ENCODE measurements at regions not wholly inside any gene's neighbourhood (a gene's known extent, or its start where the extent isn't known, plus 50 kb on each side); places are given as distances from the start of the nearest gene placed in this dataset.
"Not testable (repeated sequence)": the region's sequence is repeated elsewhere in the genome, so short reads cannot be mapped to it uniquely, and the experiment has no call there.

DNA sequence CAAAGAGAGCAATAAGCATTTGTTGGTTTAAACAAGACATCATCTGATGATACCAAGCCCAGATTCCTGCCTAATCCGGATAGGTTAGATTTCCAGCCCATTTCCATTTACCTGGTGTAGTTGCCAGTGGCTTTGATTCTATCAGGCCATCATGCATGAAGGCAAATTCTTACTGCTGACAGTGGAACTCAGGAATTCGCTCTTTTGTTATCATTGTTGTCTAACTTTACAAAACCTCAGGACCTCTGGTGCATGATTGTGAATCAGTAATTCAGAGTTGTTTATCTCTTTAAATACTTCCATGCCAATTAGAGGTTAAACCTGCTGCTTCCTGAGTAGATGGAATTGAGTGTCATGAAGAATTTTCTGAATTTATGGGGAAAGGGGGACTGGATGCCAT lies 76.5 kb downstream of the C9orf152 start:
- Histone ChIP-seq H3K27me3 (replicated peaks; ENCODE audit: insufficient read depth) (no peaks in the 10 kb centered on the region), H3K4me3 (no peak overlapping the region), H3K9me3 (no peaks in the 10 kb centered on the region), H3K36me3 (no peaks in the 10 kb centered on the region), H3K4me1 (replicated peaks) (no peaks in the 10 kb centered on the region), H3K27ac (no peak overlapping the region)
- DNase-seq (ENCODE audit: low spot score) = no peak
- intact Hi-C loops (cut with DNase I) = no loop called here
- no peak for TF ChIP-seq POLR2A (IDR thresholded peaks at IDR 0.05)
- TF ChIP-seq, protein P1, sequence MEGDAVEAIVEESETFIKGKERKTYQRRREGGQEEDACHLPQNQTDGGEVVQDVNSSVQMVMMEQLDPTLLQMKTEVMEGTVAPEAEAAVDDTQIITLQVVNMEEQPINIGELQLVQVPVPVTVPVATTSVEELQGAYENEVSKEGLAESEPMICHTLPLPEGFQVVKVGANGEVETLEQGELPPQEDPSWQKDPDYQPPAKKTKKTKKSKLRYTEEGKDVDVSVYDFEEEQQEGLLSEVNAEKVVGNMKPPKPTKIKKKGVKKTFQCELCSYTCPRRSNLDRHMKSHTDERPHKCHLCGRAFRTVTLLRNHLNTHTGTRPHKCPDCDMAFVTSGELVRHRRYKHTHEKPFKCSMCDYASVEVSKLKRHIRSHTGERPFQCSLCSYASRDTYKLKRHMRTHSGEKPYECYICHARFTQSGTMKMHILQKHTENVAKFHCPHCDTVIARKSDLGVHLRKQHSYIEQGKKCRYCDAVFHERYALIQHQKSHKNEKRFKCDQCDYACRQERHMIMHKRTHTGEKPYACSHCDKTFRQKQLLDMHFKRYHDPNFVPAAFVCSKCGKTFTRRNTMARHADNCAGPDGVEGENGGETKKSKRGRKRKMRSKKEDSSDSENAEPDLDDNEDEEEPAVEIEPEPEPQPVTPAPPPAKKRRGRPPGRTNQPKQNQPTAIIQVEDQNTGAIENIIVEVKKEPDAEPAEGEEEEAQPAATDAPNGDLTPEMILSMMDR (IDR thresholded peaks at IDR 0.05) = no peak
- no peak for TF ChIP-seq POLR2AphosphoS5 (IDR thresholded peaks at IDR 0.05)
- 70% methylated on average over 2 of the region's 2 CpGs for WGBS

DNA sequence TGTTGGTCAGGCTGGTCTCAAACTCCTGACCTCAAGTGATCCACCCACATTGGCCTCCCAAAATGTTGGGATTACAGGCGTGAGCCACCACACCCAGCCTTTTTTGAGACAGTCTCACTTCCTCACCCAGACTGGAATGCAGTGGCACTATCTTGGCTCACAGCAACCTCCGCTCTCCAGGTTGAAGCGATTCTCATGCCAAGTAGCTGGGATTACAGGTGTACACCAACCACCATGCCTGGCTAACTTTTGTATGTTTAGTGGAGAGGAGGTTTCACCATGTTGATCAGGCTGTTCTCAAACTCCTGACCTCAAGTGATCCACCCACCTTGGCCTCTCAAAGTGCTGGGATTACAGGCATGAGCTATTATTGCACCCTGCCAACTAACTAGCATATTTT lies 75.4 kb downstream of the C9orf152 start:
- DNase-seq (ENCODE audit: low spot score); H3K4me1 ChIP-seq (replicated peaks); H3K27ac ChIP-seq; H3K36me3 ChIP-seq; H3K4me3 ChIP-seq; intact Hi-C loops (cut with DNase I); H3K27me3 ChIP-seq (replicated peaks; ENCODE audit: insufficient read depth); H3K9me3 ChIP-seq: not testable (repeated sequence)
- 89% methylated on average over 3 of the region's 3 CpGs for WGBS

DNA sequence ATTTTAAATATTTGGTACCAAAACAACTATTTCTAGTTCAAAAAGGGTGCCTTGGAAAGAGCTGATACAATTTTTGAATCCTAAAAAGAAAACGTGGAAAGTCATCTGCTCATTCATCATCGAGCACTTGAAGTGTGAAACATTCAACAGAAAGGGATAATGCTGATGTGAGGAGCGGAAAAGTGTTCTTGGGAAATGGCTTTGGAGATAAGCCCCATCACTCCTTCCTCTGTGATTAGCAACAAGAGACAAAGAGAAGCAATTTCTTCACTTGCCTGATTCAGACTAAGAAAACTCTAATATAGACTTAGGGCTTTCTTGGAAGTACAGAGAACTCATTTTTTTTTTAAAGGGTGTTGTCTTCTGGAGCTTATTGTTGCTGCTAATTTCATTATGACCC lies 74.9 kb downstream of the C9orf152 start:
- no peaks in the 10 kb centered on the region for H3K36me3 ChIP-seq
- no peaks in the 10 kb centered on the region for H3K9me3 ChIP-seq
- H3K27ac ChIP-seq = no peak overlapping the region
- intact Hi-C loops (cut with DNase I) = no loop called here
- H3K27me3 ChIP-seq (replicated peaks; ENCODE audit: insufficient read depth) = no peaks in the 10 kb centered on the region
- WGBS = 79% methylated on average over 3 of the region's 3 CpGs
- TF ChIP-seq, protein P1 (IDR thresholded peaks at IDR 0.05) = no peak
- TF ChIP-seq POLR2AphosphoS5 (IDR thresholded peaks at IDR 0.05) (no peak), POLR2A (IDR thresholded peaks at IDR 0.05) (no peak)
- H3K4me3 ChIP-seq = no peak overlapping the region
- DNase-seq (ENCODE audit: low spot score) = no peak
- no peaks in the 10 kb centered on the region for H3K4me1 ChIP-seq (replicated peaks)

DNA sequence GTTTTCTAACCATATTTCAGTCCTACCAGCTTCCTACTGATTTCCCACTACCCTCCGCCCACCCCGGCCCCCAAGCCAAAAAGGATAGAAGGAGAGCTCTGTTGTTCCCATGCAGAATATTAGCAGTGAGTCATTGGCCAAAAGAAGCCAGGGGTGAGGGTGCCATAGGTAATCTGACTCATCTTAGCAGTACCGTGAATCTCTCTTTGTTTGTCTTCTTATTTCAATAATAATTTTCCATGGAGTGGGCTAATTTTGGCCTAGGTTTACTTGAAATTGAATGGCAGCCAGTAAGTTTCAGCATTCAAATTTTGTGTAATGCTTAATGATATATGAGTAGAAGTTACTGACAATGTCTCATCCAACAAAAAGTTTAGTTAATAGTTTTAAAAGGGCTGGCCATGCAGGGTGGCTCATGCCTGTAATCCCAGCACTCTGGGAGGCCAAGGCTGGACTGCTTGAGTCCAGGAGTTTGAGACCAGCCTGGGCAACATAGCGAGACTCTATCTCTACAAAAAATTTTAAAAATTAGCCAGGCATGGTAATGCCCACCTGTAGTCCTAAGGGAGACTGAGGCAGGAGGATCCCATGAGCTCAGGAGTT lies 74.2 kb downstream of the C9orf152 start:
- H3K36me3 ChIP-seq = no peaks in the 10 kb centered on the region
- TF ChIP-seq, protein P1 (IDR thresholded peaks at IDR 0.05) = no peak
- TF ChIP-seq POLR2A (IDR thresholded peaks at IDR 0.05) (no peak), POLR2AphosphoS5 (IDR thresholded peaks at IDR 0.05) (no peak)
- no peak overlapping the region for H3K27ac ChIP-seq
- H3K9me3 ChIP-seq = no peaks in the 10 kb centered on the region
- intact Hi-C loops (cut with DNase I) = no loop called here
- no peaks in the 10 kb centered on the region for H3K27me3 ChIP-seq (replicated peaks; ENCODE audit: insufficient read depth)
- 75% methylated on average over 4 of the region's 4 CpGs for WGBS
- H3K4me1 ChIP-seq (replicated peaks) = no peaks in the 10 kb centered on the region
- no peak overlapping the region for H3K4me3 ChIP-seq
- no peak for DNase-seq (ENCODE audit: low spot score)

DNA sequence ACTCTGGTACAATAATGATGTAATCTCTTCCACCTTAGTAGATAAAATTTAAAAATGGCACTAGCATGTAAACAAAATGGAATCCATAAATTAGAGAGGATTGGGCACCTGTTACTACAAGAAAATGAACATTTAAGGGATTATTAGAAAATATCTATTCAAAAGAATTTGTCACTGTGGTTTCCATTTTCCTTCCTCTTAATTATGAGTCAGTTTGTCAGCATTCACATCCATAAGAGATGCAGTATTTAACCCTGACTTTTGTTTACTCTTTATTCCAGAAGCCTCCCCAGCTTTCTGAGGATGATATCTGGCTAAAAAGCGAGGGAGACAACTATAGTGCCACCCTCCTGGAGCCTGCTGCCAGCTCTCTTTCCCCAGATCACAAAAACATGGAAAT lies 72.1 kb downstream of the C9orf152 start:
- WGBS = 100% methylated on average over 1 of the region's 1 CpG
- DNase-seq (ENCODE audit: low spot score) = no peak
- H3K4me1 ChIP-seq (replicated peaks) = no peaks in the 10 kb centered on the region

More for the DNA sequence above, 72.1 kb downstream of the C9orf152 start:
- no peak overlapping the region for H3K4me3 ChIP-seq
- TF ChIP-seq, protein P1 (IDR thresholded peaks at IDR 0.05) = no peak
- TF ChIP-seq POLR2AphosphoS5 (IDR thresholded peaks at IDR 0.05) (no peak), POLR2A (IDR thresholded peaks at IDR 0.05) (no peak)
- no peaks in the 10 kb centered on the region for H3K27me3 ChIP-seq (replicated peaks; ENCODE audit: insufficient read depth)
- no peak overlapping the region for H3K27ac ChIP-seq
- H3K36me3 ChIP-seq = no peaks in the 10 kb centered on the region
- intact Hi-C loops (cut with DNase I) = no loop called here
- H3K9me3 ChIP-seq = no peaks in the 10 kb centered on the region
